Suprapubic skin (tissue), 3 donors: ENCODE measurements at regions not wholly inside any gene's neighbourhood (a gene's known extent, or its start where the extent isn't known, plus 50 kb on each side); places are given as distances from the start of the nearest gene placed in this dataset.

Source experiments
- POLR2AphosphoS5 ChIP-seq, 3 donors: sonication (generic); formaldehyde crosslinking; IDR thresholded peaks; one replicate each; pipeline ENCODE4 v1.6.1; 2017; ENCODE audit warnings: antibody characterized with exemption in 3 of 3
- TF ChIP-seq, protein P1 (sequence below), 2 donors: fragments of 200-600 bp in 1 of 2; fragments of 450-650 bp in 1 of 2; sonication (generic) in 1 of 2; IDR thresholded peaks; one replicate each; pipeline ENCODE4 v1.5.1; 2016 to 2019; ENCODE audit warnings: antibody characterized with exemption in 2 of 2, mild to moderate bottlenecking in 1 of 2, moderate library complexity in 1 of 2

DNA sequence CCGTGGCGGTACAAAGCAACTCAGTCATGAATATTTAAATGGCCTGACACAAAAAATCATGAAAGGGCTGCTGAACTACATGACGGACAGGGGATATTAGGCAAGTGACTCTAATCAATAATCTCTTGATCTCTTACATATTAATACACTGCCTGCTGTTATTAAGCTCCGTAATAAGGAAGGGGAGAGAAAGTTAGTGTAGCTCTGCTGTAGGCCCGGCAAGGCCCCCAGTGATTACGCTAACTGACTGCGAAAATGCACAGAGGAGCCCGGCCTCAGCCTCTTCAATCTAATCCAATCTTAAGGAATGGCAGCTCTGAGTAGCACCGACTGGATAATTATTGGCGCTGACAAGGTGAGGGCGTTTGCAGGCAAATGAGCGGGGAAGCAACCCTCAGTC, 583.5 kb upstream of the MKI67 start:
- TF ChIP-seq, protein P1, sequence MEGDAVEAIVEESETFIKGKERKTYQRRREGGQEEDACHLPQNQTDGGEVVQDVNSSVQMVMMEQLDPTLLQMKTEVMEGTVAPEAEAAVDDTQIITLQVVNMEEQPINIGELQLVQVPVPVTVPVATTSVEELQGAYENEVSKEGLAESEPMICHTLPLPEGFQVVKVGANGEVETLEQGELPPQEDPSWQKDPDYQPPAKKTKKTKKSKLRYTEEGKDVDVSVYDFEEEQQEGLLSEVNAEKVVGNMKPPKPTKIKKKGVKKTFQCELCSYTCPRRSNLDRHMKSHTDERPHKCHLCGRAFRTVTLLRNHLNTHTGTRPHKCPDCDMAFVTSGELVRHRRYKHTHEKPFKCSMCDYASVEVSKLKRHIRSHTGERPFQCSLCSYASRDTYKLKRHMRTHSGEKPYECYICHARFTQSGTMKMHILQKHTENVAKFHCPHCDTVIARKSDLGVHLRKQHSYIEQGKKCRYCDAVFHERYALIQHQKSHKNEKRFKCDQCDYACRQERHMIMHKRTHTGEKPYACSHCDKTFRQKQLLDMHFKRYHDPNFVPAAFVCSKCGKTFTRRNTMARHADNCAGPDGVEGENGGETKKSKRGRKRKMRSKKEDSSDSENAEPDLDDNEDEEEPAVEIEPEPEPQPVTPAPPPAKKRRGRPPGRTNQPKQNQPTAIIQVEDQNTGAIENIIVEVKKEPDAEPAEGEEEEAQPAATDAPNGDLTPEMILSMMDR (IDR thresholded peaks at IDR 0.05), result no peak
- no peak for TF ChIP-seq POLR2AphosphoS5 (IDR thresholded peaks at IDR 0.05)
